Liver (tissue), 7 donors: ENCODE measurements at regions not wholly inside any gene's neighbourhood (a gene's known extent, or its start where the extent isn't known, plus 50 kb on each side); places are given as distances from the start of the nearest gene placed in this dataset.

Experiments
- DNase-seq: peaks from one replicate; pipeline ENCODE4 v3.0.0-alpha.2; 2017; ENCODE audit warnings: low spot score
- H3K27ac ChIP-seq, 2 donors: one replicate each; pipeline ENCODE4 v1.7.0; 2013; ENCODE audit warnings: inconsistent platforms in 2 of 2, low read length in 2 of 2, control low read depth in 1 of 2, low read depth in 1 of 2, mild to moderate bottlenecking in 1 of 2
- H3K27me3 ChIP-seq, 4 donors: one replicate each; pipeline versions ENCODE4 v1.6.1 to v1.7.0; 2013; ENCODE audit warnings: low read length in 3 of 4, inconsistent platforms in 1 of 4, mild to moderate bottlenecking in 1 of 4, moderate library complexity in 1 of 4; ENCODE audit not compliant: control insufficient read depth in 4 of 4, insufficient read depth in 4 of 4
- H3K36me3 ChIP-seq, 4 donors: one replicate each; pipeline versions ENCODE4 v1.6.1 to v1.7.0; 2013; ENCODE audit warnings: low read length in 3 of 4, mild to moderate bottlenecking in 3 of 4, low read depth in 1 of 4, moderate library complexity in 1 of 4; ENCODE audit not compliant: control insufficient read depth in 4 of 4, insufficient read depth in 3 of 4
- H3K4me1 ChIP-seq, 4 donors: one replicate each; pipeline versions ENCODE4 v1.6.1 to v1.7.0; 2013; ENCODE audit warnings: low read length in 3 of 4, mild to moderate bottlenecking in 3 of 4, moderate library complexity in 1 of 4; ENCODE audit not compliant: control insufficient read depth in 4 of 4, insufficient read depth in 4 of 4
- H3K4me3 ChIP-seq, 3 donors: one replicate each; pipeline versions ENCODE4 v1.6.1 to v1.7.0; 2013; ENCODE audit warnings: low read length in 3 of 3, control low read depth in 1 of 3, low read depth in 1 of 3, mild to moderate bottlenecking in 1 of 3
- H3K9ac ChIP-seq, 2 donors: one replicate each; pipeline ENCODE4 v1.7.0; 2013; ENCODE audit warnings: low read length in 2 of 2, mild to moderate bottlenecking in 2 of 2, moderate library complexity in 2 of 2, control low read depth in 1 of 2, low read depth in 1 of 2
- H3K9me3 ChIP-seq, 4 donors: one replicate each; pipeline versions ENCODE4 v1.6.1 to v1.7.0; 2013; ENCODE audit warnings: low read length in 3 of 4; ENCODE audit not compliant: control insufficient read depth in 4 of 4
- ATF3 ChIP-seq: IDR thresholded peaks from 2 replicates; pipeline ENCODE4 v1.6.1; 2016; ENCODE audit warnings: antibody characterized with exemption
- EGR1 ChIP-seq, 2 donors: IDR thresholded peaks; 2 replicates each; pipeline ENCODE4 v1.6.1; 2016 to 2018; ENCODE audit warnings: antibody characterized with exemption in 2 of 2, low read depth in 2 of 2
- FOXA1 ChIP-seq: IDR thresholded peaks from 2 replicates; pipeline ENCODE4 v1.6.1; 2016; ENCODE audit warnings: antibody characterized with exemption
- FOXA2 ChIP-seq: IDR thresholded peaks from 2 replicates; pipeline ENCODE4 v1.6.1; 2016; ENCODE audit warnings: antibody characterized with exemption
- GABPA ChIP-seq, 2 donors: IDR thresholded peaks in 1 of 2; conservative IDR thresholded peaks in 1 of 2; 2 replicates each; pipeline ENCODE4 v1.6.1; 2016; ENCODE audit warnings: antibody characterized with exemption in 2 of 2, mild to moderate bottlenecking in 1 of 2, moderate library complexity in 1 of 2
- HNF4A ChIP-seq, 2 donors: conservative IDR thresholded peaks; 2 replicates each; pipeline ENCODE4 v1.6.1; 2016; ENCODE audit warnings: antibody characterized with exemption in 2 of 2, mild to moderate bottlenecking in 2 of 2
- HNF4G ChIP-seq: IDR thresholded peaks from 2 replicates; pipeline ENCODE4 v1.6.1; 2016; ENCODE audit warnings: antibody characterized with exemption
- JUND ChIP-seq, 2 donors: IDR thresholded peaks; 2 replicates each; pipeline ENCODE4 v1.6.1; 2016; ENCODE audit warnings: antibody characterized with exemption in 2 of 2
- MAX ChIP-seq: IDR thresholded peaks from 2 replicates; pipeline ENCODE4 v1.6.1; 2016; ENCODE audit warnings: antibody characterized with exemption
- NR2F2 ChIP-seq: IDR thresholded peaks from 2 replicates; pipeline ENCODE4 v1.6.1; 2016; ENCODE audit warnings: antibody characterized with exemption
- RAD21 ChIP-seq, 2 donors: IDR thresholded peaks; 2 replicates each; pipeline ENCODE4 v1.6.1; 2016; ENCODE audit warnings: antibody characterized with exemption in 2 of 2, mild to moderate bottlenecking in 2 of 2
- REST ChIP-seq: IDR thresholded peaks from 2 replicates; pipeline ENCODE4 v1.6.1; 2016; ENCODE audit warnings: antibody characterized with exemption, mild to moderate bottlenecking
- RXRA ChIP-seq, 2 donors: IDR thresholded peaks; 2 replicates each; pipeline ENCODE4 v1.6.1; 2017 to 2018; ENCODE audit warnings: antibody characterized with exemption in 2 of 2, mild to moderate bottlenecking in 1 of 2
- SP1 ChIP-seq: IDR thresholded peaks from 2 replicates; pipeline ENCODE4 v1.6.1; 2018; ENCODE audit warnings: antibody characterized with exemption, mild to moderate bottlenecking
- TAF1 ChIP-seq: conservative IDR thresholded peaks from 2 replicates; pipeline ENCODE4 v1.6.1; 2016; ENCODE audit warnings: antibody characterized with exemption, mild to moderate bottlenecking
- YY1 ChIP-seq: IDR thresholded peaks from 2 replicates; pipeline ENCODE4 v1.6.1; 2016; ENCODE audit warnings: antibody characterized with exemption, mild to moderate bottlenecking
- WGBS: extraction: QIAGEN DNeasy Blood & Tissue Kit; methylation state at CpG from one replicate; pipeline ENCODE4 v1.1.7; 2013; 5-methylcytosine and 5-hydroxymethylcytosine counted together
- TF ChIP-seq, protein P1 (sequence below): IDR thresholded peaks from 2 replicates; pipeline ENCODE4 v1.6.1; 2016; ENCODE audit warnings: antibody characterized with exemption
- donor health status: healthy.
- donor health status: healthy.
- donor health status: healthy.
- donor health status: healthy.

GRCh38 chr16:64539811-64540371, 582.0 kb downstream of the CDH11 start:
- no peak overlapping the region for H3K27ac ChIP-seq
- WGBS: 77% methylated on average over 4 of the region's 4 CpGs
- H3K4me3 ChIP-seq: no peak overlapping the region
- no peaks in the 10 kb centered on the region for H3K27me3 ChIP-seq
- no peaks in the 10 kb centered on the region for H3K36me3 ChIP-seq
- no peaks in the 10 kb centered on the region for H3K9me3 ChIP-seq
- no peaks in the 10 kb centered on the region for H3K4me1 ChIP-seq
- TF ChIP-seq RXRA (IDR thresholded peaks at IDR 0.05) (no peak), HNF4G (no peak), FOXA2 (no peak)
- TF ChIP-seq, protein P1, sequence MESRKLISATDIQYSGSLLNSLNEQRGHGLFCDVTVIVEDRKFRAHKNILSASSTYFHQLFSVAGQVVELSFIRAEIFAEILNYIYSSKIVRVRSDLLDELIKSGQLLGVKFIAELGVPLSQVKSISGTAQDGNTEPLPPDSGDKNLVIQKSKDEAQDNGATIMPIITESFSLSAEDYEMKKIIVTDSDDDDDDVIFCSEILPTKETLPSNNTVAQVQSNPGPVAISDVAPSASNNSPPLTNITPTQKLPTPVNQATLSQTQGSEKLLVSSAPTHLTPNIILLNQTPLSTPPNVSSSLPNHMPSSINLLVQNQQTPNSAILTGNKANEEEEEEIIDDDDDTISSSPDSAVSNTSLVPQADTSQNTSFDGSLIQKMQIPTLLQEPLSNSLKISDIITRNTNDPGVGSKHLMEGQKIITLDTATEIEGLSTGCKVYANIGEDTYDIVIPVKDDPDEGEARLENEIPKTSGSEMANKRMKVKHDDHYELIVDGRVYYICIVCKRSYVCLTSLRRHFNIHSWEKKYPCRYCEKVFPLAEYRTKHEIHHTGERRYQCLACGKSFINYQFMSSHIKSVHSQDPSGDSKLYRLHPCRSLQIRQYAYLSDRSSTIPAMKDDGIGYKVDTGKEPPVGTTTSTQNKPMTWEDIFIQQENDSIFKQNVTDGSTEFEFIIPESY: no peak
- H3K9ac ChIP-seq: no peak overlapping the region
- DNase-seq: no peak

DNA sequence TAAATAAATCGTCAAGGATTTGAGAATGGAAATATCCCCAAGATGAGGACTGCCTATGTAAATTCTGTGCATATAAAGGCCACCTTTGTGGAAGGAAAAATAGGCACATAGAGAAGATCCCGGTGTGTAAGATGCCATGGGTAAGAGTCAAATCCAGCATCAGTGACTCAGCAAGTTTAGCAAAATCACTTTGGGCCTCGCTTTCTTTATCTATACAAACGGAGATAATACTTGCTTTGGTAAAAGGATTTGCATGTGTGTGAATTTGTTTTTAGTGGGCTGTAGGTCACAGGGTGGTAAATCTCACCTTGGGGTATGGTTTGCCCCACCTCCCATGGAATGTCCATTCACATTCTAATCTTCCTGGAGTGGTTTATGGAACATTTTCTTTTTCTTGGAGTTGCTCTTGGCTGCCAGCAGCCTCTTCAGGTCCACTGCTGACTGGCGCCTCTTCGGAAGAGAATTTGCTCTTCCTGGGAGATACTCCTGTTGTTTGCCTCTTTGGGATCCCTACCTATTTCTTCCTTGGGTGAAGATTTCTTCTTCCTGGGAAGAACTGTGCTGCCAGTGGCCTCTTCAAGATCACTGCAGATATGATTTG, 587.6 kb downstream of the CDH11 start:
- H3K4me1 ChIP-seq: no peaks in the 10 kb centered on the region
- 81% methylated on average over 6 of the region's 6 CpGs for WGBS
- H3K27me3 ChIP-seq: no peaks in the 10 kb centered on the region
- no peak overlapping the region for H3K27ac ChIP-seq
- H3K9me3 ChIP-seq: no peaks in the 10 kb centered on the region
- H3K9ac ChIP-seq: no peak overlapping the region
- TF ChIP-seq GABPA (IDR thresholded peaks at IDR 0.05 in 1 of 2, conservative IDR thresholded peaks at IDR 0.05 in 1 of 2) (no peak), FOXA2 (no peak)
- no peaks in the 10 kb centered on the region for H3K36me3 ChIP-seq
- H3K4me3 ChIP-seq: no peak overlapping the region
- no peak for DNase-seq

DNA sequence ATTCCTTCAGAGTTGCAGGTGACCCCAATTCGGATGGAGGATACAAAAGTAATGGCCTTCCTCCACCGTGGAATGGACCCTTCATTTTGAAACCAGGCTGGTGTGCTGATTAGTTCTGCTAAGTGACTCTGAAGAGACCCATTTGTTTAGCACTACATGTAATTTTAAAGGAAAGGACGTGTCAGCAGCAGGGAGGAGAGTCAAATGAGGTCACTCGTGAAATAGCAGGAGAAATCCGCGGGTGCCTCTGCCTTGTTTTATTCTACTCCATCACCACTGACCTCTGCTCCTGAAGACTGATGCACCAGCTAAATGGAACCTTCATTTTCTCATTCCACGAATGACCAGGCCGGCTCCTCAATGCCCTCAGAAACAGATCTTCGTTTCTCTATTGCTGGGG, 589.2 kb downstream of the CDH11 start:
- 73% methylated on average over 9 of the region's 9 CpGs for WGBS
- H3K4me1 ChIP-seq: no peaks in the 10 kb centered on the region
- H3K27me3 ChIP-seq: no peaks in the 10 kb centered on the region
- H3K27ac ChIP-seq: no peak overlapping the region
- H3K9me3 ChIP-seq: peaks cover 0 to 2% (median 0%) of the 10 kb centered on the region in 4 donors
- no peak for DNase-seq
- H3K36me3 ChIP-seq: no peaks in the 10 kb centered on the region
- no peak overlapping the region for H3K9ac ChIP-seq
- H3K4me3 ChIP-seq: no peak overlapping the region
- TF ChIP-seq GABPA (IDR thresholded peaks at IDR 0.05 in 1 of 2, conservative IDR thresholded peaks at IDR 0.05 in 1 of 2): no peak
- TF ChIP-seq, protein P1: no peak
- no peak for TF ChIP-seq NR2F2
- no peak for TF ChIP-seq REST
- no peak for TF ChIP-seq SP1
- TF ChIP-seq RAD21 (IDR thresholded peaks at IDR 0.05): no peak
- TF ChIP-seq MAX: no peak
- no peak for TF ChIP-seq JUND (IDR thresholded peaks at IDR 0.05)
- TF ChIP-seq YY1: no peak
- TF ChIP-seq RXRA (IDR thresholded peaks at IDR 0.05): no peak
- TF ChIP-seq TAF1: no peak
- no peak for TF ChIP-seq EGR1 (IDR thresholded peaks at IDR 0.05; ENCODE audit: low read depth in 2 of 2)
- TF ChIP-seq FOXA1: no peak
- no peak for TF ChIP-seq HNF4G
- no peak for TF ChIP-seq FOXA2
- no peak for TF ChIP-seq ATF3
- TF ChIP-seq HNF4A (conservative IDR thresholded peaks at IDR 0.05): no peak
